Skeletal muscle cell (primary cell): ENCODE measurements at regions not wholly inside any gene's neighbourhood (a gene's known extent, or its start where the extent isn't known, plus 50 kb on each side); places are given as distances from the start of the nearest gene placed in this dataset.

Source experiments
- DNase-seq: peaks from one replicate; pipeline ENCODE4 v3.0.0-alpha.2; 2010; ENCODE audit warnings: low read depth
- H3K4me3 ChIP-seq: 2 replicates; pipeline ENCODE4 v1.5.1; 2011; ENCODE audit warnings: low read depth, mild to moderate bottlenecking, control low read depth, low read length, moderate library complexity

DNA sequence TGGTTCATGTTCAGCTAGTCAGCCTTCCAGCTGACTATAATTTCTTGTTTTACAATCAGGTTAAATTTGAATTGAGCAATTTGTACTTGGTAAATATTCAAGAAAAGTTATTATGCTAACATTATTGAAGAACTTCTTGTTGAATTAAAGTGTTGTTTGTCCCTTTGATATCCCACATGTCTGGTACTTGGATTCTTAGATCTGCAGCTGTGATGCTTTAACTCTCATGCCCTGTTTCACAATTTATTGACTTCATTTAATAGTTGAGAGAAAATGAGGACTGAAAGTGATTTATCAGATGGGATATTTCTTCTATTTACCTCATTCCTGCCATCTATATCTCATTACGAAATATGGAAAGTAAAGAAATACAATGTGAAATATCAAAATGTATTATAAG, 92.8 kb downstream of the FASLG start:
- H3K4me3 ChIP-seq = no peak overlapping the region
- DNase-seq = no peak

DNA sequence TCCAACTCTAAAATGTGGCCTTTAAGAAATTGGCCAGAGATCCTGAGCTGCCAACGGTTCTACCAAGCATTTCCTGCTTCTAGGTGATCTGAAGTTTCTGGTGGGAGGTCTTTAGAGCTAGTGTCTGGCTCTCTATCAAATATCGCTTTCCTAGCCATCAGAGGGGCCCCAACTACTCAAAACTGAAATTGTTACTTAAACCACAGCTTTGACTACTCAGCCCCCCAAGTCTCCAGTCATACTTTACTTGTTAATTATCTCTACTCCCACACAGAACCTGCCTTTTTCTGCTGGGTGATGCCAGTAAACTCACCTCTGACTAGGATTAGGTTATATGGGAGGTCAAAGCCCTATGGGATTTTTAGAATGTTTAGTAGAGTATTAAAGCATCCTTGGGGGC, 95.1 kb downstream of the FASLG start:
- H3K4me3 ChIP-seq = no peak overlapping the region
- no peak for DNase-seq

DNA sequence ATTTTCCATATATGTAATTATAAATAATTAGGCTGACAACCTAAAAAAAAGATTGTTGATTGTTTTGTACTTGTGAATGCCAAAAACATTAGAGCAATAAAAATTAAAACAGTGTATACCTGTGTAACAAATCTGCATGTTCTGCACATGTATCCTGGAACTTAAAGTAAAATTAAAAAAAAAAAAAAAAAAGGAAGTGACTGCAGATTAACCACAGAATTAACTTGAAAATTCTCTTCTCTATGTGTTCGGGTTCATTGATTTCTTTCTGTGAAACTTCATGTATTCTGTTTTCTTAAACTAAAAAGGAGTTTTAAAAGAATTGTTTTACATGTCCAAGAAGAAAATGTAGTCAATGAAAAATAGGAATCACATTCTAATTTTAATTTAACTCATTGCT, 95.7 kb downstream of the FASLG start:
- H3K4me3 ChIP-seq = no peak overlapping the region
- no peak for DNase-seq

DNA sequence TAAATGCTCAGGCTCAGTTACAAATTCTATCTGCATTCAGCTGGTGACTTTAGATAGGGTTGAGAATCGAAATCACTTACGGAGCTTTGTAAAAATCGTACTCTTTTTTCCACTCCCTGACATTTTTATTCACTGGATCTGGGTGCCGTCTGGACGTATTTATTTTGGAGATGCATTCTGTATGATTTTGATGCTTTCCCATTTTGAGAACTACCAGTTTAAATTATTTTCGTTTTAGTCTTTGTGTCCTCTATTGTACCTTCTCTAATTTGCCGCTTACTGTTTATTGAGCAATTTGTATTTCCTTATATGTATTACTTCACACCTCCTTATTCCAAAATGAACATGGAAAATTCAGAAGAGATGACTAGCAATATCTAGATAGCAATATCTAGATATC, 96.2 kb downstream of the FASLG start:
- DNase-seq = no peak
- no peak overlapping the region for H3K4me3 ChIP-seq

DNA sequence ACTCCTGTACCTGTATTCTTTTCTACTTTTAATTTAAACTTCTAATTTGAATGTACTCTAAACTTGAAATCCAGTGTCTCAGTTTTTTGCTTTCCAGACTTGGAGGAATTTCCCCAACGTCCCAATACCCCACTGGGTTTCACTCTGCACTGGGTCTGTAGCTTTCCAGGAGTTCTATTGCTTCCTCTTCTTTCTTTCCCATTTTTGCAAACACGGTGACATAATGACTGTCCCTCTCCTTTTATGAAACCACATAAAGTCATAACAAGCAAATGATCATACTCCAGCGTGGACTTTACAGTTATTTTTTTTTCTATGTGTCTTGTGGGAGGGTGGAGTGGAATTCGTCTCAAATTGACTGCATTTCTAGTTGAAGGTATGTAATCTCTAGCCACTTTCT, 97.1 kb downstream of the FASLG start:
- no peak for DNase-seq

DNA sequence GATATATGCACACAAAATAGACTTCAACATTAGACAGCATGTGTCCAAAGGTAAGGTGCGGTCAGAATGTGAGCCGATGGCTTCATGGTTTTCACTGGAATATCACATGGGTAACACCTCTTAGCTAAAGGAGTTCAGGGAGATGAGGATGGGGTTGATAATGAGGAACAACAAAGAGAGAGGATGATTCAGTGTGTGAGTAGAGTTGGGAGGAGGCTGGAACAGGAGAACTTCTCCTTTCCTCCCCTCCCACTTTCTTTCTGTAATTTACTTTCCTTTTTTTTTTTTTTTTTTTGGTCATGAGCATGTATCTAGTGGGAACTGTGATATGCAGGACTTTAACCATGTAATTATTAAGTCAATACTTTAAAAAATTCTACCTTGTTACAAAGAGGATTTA, 99.4 kb downstream of the FASLG start:
- H3K4me3 ChIP-seq = no peak overlapping the region
- no peak for DNase-seq

More for the DNA sequence above, 97.1 kb downstream of the FASLG start:
- no peak overlapping the region for H3K4me3 ChIP-seq

DNA sequence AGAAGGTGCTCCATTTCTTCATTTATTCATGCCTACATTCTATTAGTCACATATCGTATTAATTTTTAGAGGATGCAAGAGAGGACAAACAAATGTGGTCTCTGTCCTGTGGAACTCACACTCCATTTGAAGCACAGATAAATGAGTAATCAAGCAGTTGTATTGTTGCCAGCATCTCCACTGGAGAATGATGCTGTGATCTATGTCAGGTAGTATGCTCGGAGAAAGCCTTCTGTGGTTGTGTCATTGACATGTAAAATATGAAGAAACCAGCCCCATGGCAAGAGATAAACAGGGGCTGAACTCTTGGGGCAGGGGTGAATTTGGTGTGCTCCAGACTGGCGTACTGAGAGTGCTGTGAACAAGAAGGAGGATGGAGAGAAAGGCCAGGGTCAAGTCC, 101.2 kb downstream of the FASLG start:
- DNase-seq = no peak
- H3K4me3 ChIP-seq = no peak overlapping the region

DNA sequence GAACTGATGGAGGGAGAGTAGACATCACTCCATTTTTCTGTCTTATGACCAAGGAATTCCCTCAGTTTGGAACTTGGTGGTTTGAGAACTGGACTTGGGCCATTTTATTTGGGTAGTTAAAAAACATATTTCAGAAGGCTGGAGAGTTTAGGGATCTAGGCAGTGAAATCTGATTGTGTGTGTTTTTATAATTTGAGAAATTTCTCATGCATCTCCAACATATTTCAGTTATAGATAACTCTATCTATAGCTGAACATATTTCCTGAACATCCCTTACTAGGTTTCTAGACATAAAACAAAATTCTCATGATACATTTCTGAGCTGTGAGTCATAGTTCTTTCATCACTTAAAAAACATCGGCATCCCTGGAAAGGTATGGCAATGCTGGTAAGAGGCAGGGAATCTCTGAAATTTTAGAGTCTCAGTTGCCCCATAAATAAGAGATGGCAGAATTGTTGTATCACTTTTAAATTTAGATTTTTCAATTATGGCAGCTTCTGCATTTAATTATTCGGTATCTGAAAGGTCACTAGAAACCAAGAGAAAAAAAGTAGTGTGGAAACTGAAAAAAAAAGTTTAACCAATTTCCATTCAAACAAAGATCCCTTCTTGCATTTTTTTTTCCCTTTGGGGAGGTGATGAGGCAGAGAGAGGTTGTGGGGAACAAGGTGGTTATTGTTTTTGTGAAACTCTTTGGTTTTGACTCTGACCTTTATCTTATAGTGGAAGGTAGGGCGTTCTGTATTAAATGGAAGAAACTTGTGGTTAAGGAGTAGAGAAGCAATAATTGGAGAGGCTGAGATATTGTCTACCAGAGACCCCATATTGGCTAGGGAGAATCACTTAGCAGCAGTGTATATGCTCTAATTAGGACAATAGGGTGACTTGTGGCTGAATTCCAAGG, 102.9 kb downstream of the FASLG start:
- no peak for DNase-seq
- H3K4me3 ChIP-seq = no peak overlapping the region

DNA sequence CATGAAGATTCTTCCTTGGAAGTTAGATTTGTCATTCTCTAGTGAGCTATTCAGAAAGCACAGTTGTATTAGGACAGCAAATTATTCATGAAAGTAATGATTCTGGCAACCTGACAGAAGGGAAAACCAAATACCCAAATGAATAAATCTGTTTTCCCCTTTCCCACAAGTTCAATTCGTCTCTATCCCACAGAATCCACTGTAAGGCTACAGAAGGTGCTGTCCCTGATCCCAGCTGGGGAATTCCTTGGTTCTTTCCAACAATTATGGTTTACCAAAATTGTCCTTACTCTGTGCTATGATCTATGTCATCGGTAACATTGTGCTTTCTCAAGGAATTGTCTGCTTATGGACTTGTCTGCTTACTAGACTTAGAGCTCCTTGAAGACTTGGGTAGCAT, 104.2 kb downstream of the FASLG start:
- DNase-seq = no peak
- no peak overlapping the region for H3K4me3 ChIP-seq

DNA sequence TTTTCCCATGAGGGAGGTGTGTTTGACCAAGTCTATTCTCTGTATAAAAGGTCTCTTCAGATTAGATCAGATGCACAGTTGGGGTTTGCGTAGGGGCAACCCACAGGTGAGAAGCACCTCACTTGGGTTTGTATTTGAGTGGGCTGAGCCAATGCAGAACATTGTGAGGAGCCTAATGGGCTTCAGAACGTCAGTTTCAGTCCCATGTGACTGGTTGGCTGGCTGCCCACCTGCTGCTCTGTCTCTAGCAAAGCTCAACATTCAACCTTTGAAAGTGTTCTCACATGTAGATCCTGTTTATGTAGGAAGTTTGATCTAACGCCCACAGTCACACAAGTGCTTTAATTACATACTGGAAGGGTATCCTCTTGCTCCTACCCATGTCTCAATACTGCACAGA, 105.5 kb downstream of the FASLG start:
- no peak overlapping the region for H3K4me3 ChIP-seq
- DNase-seq = no peak

DNA sequence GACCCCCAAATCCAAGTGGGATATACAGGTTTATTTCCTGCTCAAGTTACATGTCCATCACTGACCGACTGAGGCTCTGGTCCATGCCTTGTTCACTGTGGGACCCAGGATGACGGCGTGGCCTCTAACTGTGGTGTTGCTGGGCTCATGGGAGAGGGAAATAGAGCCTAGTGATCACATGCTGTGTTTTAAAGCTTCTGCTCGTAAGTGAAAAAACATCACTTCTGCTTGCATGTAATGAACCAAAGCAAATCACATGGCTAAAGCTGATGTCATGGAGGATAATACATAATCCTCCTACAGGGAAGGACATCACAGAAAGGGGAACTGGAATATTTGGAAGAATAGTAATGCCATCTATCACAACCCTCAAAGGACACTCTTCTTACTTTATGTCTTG, 107.6 kb downstream of the FASLG start:
- no peak for DNase-seq
- H3K4me3 ChIP-seq = no peak overlapping the region

DNA sequence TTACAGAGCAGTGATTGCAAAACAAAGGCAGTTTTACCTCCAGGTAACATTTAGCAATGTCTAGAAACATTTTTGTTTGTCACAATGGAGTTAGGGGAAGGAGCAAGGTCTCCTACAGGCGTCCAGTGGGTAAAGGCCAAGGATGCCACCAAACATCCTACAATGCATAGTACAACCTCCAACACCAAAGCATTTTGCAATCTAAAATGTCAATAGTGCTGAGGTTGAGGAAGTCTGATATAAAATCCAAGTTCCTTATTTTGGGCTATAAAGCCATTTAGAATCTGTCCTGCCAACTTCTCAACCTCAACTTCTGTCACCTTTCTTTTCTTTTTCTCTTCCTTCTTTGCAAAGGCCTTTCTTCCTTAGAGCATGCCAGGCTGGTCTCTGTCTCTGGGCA, 111.2 kb downstream of the FASLG start:
- no peak overlapping the region for H3K4me3 ChIP-seq
- no peak for DNase-seq

DNA sequence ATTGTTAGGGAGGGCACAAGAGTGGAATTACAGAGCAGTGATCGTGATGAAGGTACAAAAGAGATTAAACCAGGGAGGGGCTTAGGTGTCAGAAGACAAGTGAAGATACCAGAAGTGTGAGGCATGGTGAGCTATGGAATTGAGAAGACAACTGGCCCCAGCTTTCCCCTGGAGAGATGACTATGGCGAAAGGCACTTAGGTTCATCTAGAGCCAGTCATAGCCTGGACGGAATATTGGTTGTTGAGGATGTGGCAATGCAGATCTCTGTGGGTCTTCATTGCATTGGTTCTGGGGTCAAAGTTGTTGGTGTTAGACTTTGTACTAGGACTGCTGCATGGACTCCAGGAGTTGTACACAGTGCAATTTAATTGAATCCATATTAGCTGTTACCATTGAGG, 115.7 kb downstream of the FASLG start:
- DNase-seq = no peak
- H3K4me3 ChIP-seq = no peak overlapping the region

DNA sequence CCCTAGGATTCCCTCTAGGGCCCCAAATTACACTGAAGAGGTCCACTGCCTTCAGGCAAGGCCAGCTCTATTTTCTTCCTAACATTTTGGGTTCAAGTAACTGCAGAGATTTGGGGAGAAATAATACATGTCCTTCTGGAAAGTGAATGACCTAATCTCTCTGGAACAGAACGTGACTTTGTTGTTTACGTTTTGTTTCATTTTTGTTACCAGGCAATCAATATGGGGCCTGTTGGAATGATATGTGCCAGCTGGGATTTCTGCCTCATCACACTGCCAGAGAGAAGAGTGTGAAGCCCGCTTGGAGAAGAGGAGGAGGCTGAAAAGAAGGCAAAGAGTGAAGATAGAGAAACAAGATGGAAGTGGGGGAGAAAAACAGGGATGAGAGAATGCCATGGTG, 116.7 kb downstream of the FASLG start:
- H3K4me3 ChIP-seq = no peak overlapping the region
- no peak for DNase-seq

DNA sequence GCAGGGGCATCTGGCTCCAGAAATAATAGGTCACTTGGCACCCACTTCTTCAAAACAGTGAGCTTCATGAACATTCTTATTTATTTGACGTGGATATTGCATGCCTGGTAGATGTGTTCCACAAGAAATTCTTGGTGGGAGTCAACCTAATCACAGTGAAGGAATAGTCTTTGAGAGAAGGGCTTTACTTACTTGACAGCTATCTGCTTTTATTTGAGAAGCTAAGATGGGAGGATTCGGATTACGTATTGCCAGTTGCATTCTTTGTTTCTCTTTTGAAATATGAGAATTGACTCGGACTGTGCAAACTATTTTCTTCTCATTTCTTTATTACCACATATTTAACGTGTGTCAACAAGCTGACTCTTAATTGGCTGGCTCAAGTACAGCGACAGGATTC, 117.2 kb downstream of the FASLG start:
- no peak for DNase-seq

DNA sequence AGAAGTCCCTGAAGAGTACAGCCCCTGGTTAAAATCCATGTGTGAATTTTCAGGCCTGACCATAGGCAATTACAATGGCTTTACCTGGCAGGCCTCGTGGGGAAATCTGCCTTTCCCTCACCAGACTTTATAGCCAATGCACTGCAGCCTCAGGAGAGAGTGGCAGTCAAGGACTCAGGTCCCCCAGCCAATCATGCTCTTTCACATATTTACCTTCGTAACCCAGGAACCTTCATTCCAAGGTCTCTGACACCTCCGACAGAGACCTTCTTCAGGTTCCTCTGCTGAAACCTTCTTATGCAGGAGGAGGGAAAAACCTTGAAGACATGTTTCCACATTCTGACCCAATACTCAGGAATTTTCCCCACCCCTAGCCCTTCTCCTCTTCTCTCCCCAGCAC, 118.9 kb downstream of the FASLG start:
- DNase-seq = no peak
- H3K4me3 ChIP-seq = no peak overlapping the region

More for the DNA sequence above, 117.2 kb downstream of the FASLG start:
- H3K4me3 ChIP-seq = no peak overlapping the region

DNA sequence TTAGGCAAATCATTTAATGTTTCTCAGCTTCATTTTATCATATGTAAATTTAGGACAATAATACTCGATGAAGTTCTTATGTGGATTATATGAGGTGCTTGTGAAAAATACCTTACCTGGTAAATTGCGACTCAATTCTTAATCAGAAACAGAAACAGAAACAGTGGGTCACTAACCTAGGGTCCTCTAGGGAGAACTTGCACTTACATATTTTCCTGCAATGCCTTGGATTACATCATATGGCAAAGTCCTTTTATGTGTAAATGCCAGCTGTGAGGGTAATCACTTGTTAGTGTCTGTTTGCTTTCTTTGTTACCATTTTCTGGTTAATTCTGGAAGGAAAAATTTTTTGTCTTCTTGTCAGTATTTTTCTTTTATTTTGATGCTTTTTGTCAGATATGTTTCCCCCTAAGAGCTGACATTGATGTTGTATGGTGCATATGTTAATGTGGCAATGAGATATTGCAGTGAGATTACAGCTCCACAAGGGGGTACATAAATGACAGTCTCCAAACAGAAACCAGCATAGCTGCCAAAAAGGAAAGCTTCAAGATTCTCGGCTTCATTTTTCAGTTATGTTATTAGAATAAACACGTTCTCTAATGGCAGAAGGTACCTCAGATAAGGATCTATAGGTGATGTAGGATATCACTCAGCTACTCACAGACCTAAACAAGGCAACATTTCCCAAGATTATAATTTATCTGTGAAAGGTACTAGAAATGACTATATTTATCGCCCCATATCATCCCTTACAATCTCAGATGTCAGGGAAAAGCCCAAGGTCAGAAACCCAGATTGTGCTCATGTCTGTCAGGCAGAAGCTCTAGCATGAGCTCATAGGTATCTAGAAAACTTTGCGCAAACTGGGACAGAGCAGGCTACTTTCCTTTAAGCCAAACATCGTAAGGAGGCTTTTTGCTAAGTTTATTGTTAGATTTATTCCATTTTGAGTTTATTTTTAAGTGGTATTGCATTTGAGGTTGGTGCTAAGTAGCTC, 119.9 kb downstream of the FASLG start:
- DNase-seq = no peak
- H3K4me3 ChIP-seq = no peak overlapping the region

DNA sequence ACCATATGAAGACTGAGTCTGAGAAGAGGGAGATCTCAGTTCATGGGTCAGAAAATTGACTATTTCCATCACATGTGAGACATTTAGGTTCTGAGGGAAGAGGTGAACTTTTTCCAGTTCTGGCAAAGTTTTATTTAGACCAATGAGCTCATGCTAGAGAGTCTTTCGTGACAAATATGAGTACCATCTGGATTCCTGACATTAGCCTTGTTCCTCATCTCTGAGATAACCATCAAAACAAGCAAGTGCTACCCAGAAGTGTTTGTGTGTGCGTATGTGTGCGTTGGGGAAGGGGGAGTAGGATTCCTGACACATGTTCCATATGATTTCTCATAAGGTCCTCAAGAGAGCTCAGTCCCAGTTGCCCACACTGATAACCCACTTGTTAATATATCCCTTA, 120.6 kb downstream of the FASLG start:
- no peak overlapping the region for H3K4me3 ChIP-seq

DNA sequence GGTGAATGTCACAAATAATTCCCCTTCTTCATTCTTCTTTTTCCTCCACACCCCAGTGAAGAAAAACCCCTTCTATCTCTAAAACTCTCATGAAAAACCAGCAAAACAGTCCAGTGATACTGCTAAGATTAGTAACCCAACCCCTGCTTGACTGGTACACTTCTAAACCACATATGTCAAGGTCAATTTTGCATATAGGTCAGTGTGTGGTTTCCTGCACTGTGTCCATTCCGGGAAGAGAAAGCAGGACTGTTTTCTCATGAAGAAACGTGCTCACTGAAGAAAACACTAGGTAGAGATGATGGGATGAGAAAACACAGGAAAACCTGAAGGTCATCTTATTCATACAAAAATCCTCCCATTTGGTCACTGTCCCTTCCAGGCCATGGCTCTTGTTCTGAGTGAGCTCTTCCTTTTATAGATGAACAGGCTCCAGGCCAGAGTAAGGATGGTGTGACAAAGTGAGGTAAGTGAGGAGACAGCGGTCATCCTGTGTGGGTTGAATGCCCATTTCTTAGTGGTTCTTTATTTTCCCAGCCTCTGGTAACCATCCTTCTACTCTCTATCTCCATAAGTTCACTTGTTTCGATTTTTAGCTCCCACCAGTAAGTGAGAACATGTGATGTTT, 122.7 kb downstream of the FASLG start:
- DNase-seq = peak; percentile 25
- no peak overlapping the region for H3K4me3 ChIP-seq

More for the DNA sequence above, 120.6 kb downstream of the FASLG start:
- no peak for DNase-seq

DNA sequence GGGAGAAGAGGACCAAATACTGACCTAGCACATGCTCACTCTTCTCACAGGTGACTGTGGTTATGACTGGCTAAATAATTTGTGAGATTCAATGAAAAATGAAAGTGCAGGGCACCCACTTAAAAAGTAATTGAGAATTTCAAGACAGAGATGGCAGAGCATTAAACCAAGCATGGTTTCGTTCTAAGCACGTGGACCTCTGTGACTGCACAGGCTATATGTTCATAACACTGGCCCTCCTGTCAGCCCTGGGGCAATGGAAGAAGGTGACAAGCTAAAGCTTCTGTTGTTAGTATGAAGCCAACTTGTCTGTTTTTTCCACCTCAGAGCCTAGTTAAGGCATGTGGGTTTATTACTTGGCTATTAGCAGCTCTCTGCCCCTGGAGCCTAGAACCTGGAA, 130.9 kb downstream of the FASLG start:
- no peak overlapping the region for H3K4me3 ChIP-seq
- DNase-seq = no peak
